Heart left ventricle (tissue), 16 donors: ENCODE measurements at regions not wholly inside any gene's neighbourhood (a gene's known extent, or its start where the extent isn't known, plus 50 kb on each side); places are given as distances from the start of the nearest gene placed in this dataset.

ENCODE experiments used
- ATAC-seq, 4 donors: fragments of 200-7000 bp; cut with Tn5 transposase; one replicate each; pipeline ENCODE4 v1.9.1; 2020 to 2022; ENCODE audit warnings: moderate library complexity in 4 of 4, mild to moderate bottlenecking in 3 of 4, moderate number of reproducible peaks in 1 of 4
- DNase-seq, 5 donors: peaks; one replicate each; pipeline ENCODE4 v3.0.0-alpha.2; 2020
- H3K27ac ChIP-seq, 12 donors: fragments of 200-600 bp; sonication (generic) in 4 of 12; one replicate each; pipeline versions ENCODE4 v1.5.0 to v1.8.0; 2016 to 2022; ENCODE audit warnings: mild to moderate bottlenecking in 2 of 12
- H3K27me3 ChIP-seq, 9 donors: fragments of 200-600 bp; sonication (generic) in 2 of 9; one replicate each; pipeline versions ENCODE4 v1.5.1 to v1.8.0; 2016 to 2022; ENCODE audit warnings: mild to moderate bottlenecking in 3 of 9
- H3K36me3 ChIP-seq, 9 donors: fragments of 200-600 bp; sonication (generic) in 2 of 9; one replicate each; pipeline versions ENCODE4 v1.5.0 to v1.8.0; 2018 to 2022; ENCODE audit warnings: mild to moderate bottlenecking in 2 of 9
- H3K4me1 ChIP-seq, 12 donors: fragments of 200-600 bp; sonication (generic) in 4 of 12; one replicate each; pipeline versions ENCODE4 v1.5.0 to v1.8.0; 2016 to 2022; ENCODE audit warnings: mild to moderate bottlenecking in 3 of 12
- H3K4me3 ChIP-seq, 12 donors: fragments of 200-600 bp; sonication (generic) in 4 of 12; one replicate each; pipeline versions ENCODE4 v1.5.0 to v1.8.0; 2017 to 2022; ENCODE audit warnings: mild to moderate bottlenecking in 9 of 12, moderate library complexity in 4 of 12
- H3K9me3 ChIP-seq, 12 donors: fragments of 200-600 bp; sonication (generic) in 4 of 12; one replicate each; pipeline versions ENCODE4 v1.5.0 to v1.8.0; 2016 to 2022; ENCODE audit warnings: mild to moderate bottlenecking in 1 of 12
- CTCF ChIP-seq, 12 donors: fragments of 200-600 bp; sonication (generic) in 4 of 12; IDR thresholded peaks; one replicate each; pipeline versions ENCODE4 v1.5.0 to v1.8.0; 2018 to 2022; ENCODE audit warnings: antibody characterized with exemption in 12 of 12, mild to moderate bottlenecking in 5 of 12
- POLR2A ChIP-seq, 2 donors: fragments of 450-650 bp; IDR thresholded peaks; one replicate each; pipeline ENCODE4 v1.6.1; 2017; ENCODE audit warnings: antibody characterized with exemption in 2 of 2, mild to moderate bottlenecking in 2 of 2, moderate library complexity in 2 of 2
- WGBS, 4 donors: extraction: QIAGEN DNeasy Blood & Tissue Kit in 2 of 4; methylation state at CpG; one replicate each; pipeline versions ENCODE4 v1.1.5 to v1.1.7; 2013 to 2018; 5-methylcytosine and 5-hydroxymethylcytosine counted together
- intact Hi-C, 10 donors: fragments of 100-400 bp; cut with DNase I; formaldehyde crosslinking; loops; one replicate each; pipeline versions ENCODE4 v1.11.1 to v1.14.2; 2022
- donor health status: ischemic (EF 13 %, LVEDD 7.1; RV severe dilation, severe dysfunction).
- donor health status: healthy with polysubstance abuse.
- donor health status: DM: no; HTN: yes; CAD: no.
- donor health status: DM: no; HTN: no; CAD: no.
- donor health status: ischemic (EF 25% LVEDD 6.9; RV normal size, moderate dysfunction).
- donor health status: ischemic (EF 25% LVEDD 5.7; RV mildly dilated, moderate dysfunction).
- donor health status: healthy.
- donor health status: DM: yes; HTN: yes; CAD: no.
- donor health status: ischemic (EF 35%, LVEDD 5.7; RV mildly dilated, moderate dysfunction).
- donor health status: nonischemic (EF 11% LVEDD 7.7; RV severe dilation, severe dysfunction).
- donor health status: DM: yes; HTN: yes; CAD: no.
- donor health status: PGD.
- donor health status: ischemic (EF 29% LVEDD 5.4; RV normal size, mild dysfunction).
- donor health status: nonischemic (EF 23%, LVEDD 6.1; RV moderate dilation, normal function).

DNA sequence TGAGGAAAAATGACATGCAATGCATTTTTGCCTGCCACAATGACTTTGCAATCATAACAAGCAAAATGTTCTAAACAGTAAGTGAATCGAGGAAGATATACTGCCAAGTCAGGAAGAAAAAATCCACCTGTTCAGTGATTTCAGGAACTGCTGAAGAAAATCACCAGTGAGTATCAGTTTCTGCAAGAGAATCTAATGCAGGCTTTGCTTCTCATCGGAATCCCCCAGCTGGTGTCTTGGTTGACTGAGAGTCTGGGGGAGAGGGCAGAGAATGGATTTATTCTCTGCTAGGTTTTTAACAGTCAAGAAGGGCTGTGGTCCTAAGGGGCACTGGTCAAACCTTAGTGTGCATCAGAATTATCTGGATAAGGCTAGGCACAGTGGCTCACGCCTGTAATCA is 363.4 kb downstream of the CDH26 start:
- intact Hi-C loops: no loop called here
- no peak for TF ChIP-seq CTCF (IDR thresholded peaks at IDR 0.05)
- TF ChIP-seq POLR2A (IDR thresholded peaks at IDR 0.05): no peak

DNA sequence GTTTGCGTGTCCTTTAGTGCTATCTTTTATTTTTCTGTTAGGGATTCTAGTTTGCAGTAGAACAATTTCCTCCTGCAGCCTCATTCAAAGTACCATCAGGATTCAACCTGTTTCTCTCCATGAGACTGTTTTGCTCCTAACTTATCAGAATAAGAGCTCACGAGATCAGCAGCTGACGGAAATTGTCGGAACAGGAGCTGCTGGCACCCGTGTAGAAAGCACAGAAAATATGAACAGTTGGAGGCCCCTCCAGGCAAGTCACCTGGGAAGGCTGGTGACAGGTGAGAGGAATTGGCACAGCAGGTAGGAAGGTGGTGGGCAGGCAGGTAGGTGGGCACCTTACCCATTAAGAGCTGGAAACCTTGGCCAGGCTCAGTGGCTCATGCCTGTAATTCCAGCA is 368.6 kb downstream of the CDH26 start:
- no peak for DNase-seq
- Histone ChIP-seq H3K27ac (no peak overlapping the region), H3K9me3 (no peaks in the 10 kb centered on the region), H3K27me3 (peaks cover 0 to 13% (median 0%) of the 10 kb centered on the region in 9 donors), H3K4me3 (no peak overlapping the region), H3K36me3 (no peaks in the 10 kb centered on the region), H3K4me1 (no peaks in the 10 kb centered on the region)
- intact Hi-C loops: no loop called here
- no peak for TF ChIP-seq CTCF (IDR thresholded peaks at IDR 0.05)
- TF ChIP-seq POLR2A (IDR thresholded peaks at IDR 0.05): no peak
- no peak for ATAC-seq
- WGBS, 4 donors: 83 to 92% (median 89%) methylated on average over 5 of the region's 5 CpGs

More for the DNA sequence above, 363.4 kb downstream of the CDH26 start:
- Histone ChIP-seq H3K27me3 (peaks cover 0 to 2% (median 0%) of the 10 kb centered on the region in 9 donors), H3K4me3 (no peak overlapping the region), H3K9me3 (no peaks in the 10 kb centered on the region), H3K4me1 (no peaks in the 10 kb centered on the region), H3K36me3 (no peaks in the 10 kb centered on the region), H3K27ac (no peak overlapping the region)
- WGBS, 4 donors: 69 to 80% (median 75%) methylated on average over 3 of the region's 3 CpGs
- no peak for ATAC-seq
- DNase-seq: no peak

- Histone ChIP-seq H3K4me3 (no peak overlapping the region), H3K9me3 (no peaks in the 10 kb centered on the region), H3K27me3 (peaks cover 0 to 13% (median 0%) of the 10 kb centered on the region in 9 donors), H3K36me3 (no peaks in the 10 kb centered on the region), H3K4me1 (no peaks in the 10 kb centered on the region), H3K27ac (no peak overlapping the region)
- DNase-seq: no peak
- WGBS, 4 donors: 85 to 95% (median 91%) methylated on average over 4 of the region's 4 CpGs
- intact Hi-C loops: no loop called here
- no peak for ATAC-seq
- TF ChIP-seq CTCF (IDR thresholded peaks at IDR 0.05) (no peak), POLR2A (IDR thresholded peaks at IDR 0.05) (no peak)
Measured at GRCh38 chr20:60327971-60328660, 369.9 kb downstream of the CDH26 start.

- Histone ChIP-seq H3K27ac (no peak overlapping the region), H3K27me3 (peaks cover 0 to 13% (median 0%) of the 10 kb centered on the region in 9 donors), H3K4me1 (no peaks in the 10 kb centered on the region), H3K9me3 (no peaks in the 10 kb centered on the region), H3K4me3 (no peak overlapping the region), H3K36me3 (no peaks in the 10 kb centered on the region)
- ATAC-seq (no peak), DNase-seq (no peak)
- intact Hi-C loops: no loop called here
- no peak for TF ChIP-seq CTCF (IDR thresholded peaks at IDR 0.05)
- TF ChIP-seq POLR2A (IDR thresholded peaks at IDR 0.05): no peak
- WGBS, 4 donors: 65 to 72% (median 68%) methylated on average over 3 of the region's 3 CpGs
Measured at GRCh38 chr20:60330461-60330860, 372.2 kb downstream of the CDH26 start.
